NCI-H146 (cell line): ENCODE measurements at regions not wholly inside any gene's neighbourhood (a gene's known extent, or its start where the extent isn't known, plus 50 kb on each side); places are given as distances from the start of the nearest gene placed in this dataset.
"Not testable (repeated sequence)": the region's sequence is repeated elsewhere in the genome, so short reads cannot be mapped to it uniquely, and the experiment has no call there.

Experiments used
- DNase-seq: peaks from one replicate; lab custom pipeline; 2025; lab: John Stamatoyannopoulos, UW

DNA sequence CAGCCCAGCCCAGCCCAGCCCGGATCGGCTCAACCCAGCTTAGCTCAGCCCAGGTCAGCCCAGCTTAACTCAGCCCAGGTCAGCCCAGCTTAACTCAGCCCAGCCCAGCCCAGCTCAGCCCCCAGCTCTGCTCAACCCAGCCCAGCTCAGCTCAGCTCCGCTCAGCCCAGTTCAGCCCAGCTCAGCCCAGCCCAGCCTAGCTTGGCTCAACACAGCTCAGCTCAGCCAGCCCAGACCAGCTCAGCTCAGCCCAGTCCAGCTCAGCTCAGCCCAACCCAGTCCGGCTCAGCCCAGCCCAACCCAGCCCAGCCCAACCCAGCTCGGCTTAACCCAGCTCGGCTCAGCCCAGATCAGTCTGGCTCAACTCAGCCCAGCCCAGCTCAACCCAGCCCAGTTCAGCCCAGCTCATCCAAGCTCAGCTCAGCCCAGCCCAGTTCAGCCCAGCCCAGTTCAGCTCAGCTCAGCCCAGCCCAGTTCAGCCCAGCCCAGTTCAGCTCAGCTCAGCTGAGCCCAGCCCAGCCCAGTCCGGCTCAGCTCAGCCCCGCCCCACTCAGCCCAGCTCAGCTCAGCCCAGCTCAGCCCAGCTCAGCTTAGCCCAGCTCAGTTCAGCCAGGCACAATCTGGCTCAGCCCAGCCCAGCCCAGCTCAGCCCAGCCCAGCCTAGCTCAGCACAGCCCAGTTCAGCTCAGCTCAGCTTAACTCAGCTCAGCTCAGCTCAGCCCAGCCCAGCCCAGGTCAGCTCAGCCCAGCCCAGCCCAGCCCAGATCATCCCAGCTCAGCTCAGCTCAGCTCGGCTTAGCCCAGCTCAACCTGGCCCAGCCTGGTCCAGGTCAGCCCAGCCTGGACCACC is 331.7 kb downstream of the TMEM121 start:
- DNase-seq: no peak

DNA sequence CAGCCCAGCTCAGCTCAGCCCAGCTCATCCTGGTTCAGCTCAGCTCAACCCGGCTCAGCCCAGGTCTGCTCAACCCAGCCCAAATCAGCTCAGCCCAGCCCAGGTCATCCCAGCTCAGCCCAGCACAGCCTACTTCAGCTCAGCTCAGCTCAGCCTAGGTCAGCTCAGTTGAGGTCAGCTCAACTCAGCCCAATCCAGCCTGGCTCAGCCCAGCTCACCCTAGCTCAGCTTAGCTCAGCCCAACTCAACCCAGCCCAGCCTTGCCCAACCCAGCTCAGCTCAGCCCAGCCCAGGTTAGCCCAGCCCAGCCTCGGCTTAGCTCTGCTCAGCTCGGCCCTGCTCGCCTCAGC is 332.3 kb downstream of the TMEM121 start:
- no peak for DNase-seq

DNA sequence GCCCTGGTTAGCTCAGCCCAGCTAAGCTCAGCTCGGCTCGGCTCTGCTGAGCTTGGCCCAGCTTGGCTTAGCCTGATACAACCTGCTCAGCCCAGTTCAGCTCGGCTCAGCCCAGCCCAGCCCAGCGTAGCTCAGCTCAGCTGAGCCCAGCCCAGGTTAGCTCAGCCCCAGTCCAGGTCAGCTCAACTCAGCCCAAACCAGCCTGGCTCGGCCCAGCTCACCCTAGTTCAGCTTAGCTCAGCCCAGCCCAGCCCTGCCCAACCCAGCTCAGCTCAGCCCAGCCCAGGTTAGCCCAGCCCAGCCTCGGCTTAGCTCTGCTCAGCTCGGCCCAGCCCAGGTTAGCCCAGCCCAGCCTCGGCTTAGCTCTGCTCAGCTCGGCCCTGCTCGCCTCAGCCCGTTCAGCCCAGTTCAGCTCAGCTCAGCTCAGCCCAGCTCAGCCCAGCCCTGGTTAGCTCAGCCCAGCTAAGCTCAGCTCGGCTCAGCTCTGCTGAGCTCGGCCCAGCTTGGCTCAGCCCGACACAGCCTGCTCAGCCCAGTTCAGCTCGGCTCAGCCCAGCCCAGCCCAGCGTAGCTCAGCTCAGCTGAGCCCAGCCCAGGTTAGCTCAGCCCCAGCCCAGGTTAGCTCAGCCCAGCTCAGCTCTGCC is 332.8 kb downstream of the TMEM121 start:
- DNase-seq: not testable (repeated sequence)

DNA sequence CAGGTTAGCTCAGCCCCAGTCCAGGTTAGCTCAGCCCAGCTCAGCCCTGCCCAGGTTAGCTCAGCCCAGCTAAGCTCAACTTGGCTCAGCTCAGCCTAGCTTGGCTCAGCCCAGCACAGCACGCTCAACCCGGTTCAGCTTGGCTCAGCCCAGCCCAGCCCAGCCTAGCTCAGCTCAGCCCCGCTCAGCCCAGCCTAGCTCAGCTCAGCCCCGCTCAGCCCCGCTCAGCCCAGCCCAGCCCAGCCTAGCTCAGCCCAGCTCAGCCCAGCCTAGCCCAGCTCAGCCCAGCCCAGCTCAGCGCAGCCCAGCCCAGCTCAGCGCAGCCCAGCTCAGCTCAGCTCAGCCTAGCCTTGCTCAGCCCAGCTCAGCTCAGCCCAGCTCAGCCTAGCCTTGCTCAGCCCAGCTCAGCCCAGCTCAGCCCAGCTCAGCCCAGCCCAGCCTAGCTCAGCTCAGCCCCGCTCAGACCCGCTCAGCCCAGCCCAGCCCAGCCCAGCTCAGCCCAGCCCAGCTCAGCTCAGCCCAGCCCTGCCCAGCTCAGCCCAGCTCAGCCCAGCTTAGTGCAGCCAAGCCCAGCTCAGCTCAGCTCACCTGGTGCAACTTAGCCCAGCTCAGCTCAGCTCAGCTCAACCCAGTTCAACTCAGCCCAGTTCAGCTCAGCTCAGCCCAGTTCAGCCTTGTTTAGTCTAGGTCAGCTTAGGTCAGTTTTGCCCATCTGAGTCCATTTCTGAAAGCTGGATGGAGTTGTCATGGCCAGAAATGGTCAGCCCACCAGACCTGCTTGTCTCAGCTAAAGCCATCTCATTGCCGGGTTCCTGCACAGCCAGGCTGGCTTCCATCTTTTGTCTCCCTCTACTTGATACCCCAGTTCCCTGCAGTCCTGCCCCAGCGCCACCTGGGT is 333.6 kb downstream of the TMEM121 start:
- DNase-seq: no peak

DNA sequence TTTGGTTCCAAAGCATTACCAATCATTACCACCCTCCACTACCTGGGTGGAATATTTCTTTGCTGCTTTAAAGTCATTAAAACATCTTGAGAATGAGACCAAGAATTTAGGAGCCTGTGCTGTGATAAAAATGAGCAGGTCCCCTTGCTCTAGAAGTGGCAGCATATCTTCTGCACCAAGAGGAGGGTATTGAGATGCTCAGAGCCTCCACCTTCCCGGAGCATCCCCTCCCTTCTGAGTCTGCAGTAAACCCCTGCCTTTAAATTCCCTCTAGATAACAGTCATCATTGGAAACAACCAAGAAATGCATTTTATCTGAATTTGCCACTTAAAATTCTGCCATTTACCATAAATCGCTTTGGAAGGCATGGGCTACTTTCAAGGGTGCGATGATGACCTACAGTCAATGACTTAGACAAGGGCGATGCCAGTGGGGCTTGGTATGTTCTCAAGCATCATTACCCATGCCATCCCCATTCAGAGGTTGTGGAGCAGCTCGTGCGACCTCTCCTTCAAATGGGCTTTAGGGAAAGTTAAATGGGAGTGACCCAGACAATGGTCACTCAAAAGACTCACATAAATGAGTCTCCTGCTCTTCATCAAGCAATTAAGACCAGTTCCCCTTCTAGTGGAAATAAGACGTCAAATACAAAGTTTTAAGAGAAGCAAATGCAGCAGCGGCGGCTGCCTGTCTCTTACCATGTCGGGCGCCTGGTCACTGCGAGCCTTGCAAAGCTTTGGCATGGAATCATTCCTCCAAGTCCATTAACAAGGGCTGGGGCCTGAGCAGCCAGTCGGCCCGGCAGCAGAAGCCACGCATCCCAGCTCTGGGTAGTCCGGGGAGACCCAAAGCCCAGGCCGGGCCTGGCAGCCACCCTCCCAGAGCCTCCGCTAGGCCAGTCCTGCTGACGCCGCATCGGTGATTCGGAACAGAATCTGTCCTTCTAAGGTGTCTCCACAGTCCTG is 334.5 kb downstream of the TMEM121 start:
- no peak for DNase-seq

DNA sequence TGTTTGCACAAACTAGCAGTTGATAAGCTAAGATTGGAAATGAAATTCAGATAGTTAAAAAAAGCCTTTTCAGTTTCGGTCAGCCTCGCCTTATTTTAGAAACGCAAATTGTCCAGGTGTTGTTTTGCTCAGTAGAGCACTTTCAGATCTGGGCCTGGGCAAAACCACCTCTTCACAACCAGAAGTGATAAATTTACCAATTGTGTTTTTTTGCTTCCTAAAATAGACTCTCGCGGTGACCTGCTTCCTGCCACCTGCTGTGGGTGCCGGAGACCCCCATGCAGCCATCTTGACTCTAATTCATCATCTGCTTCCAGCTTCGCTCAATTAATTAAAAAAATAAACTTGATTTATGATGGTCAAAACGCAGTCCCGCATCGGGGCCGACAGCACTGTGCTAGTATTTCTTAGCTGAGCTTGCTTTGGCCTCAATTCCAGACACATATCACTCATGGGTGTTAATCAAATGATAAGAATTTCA is 335.6 kb downstream of the TMEM121 start:
- DNase-seq: no peak

DNA sequence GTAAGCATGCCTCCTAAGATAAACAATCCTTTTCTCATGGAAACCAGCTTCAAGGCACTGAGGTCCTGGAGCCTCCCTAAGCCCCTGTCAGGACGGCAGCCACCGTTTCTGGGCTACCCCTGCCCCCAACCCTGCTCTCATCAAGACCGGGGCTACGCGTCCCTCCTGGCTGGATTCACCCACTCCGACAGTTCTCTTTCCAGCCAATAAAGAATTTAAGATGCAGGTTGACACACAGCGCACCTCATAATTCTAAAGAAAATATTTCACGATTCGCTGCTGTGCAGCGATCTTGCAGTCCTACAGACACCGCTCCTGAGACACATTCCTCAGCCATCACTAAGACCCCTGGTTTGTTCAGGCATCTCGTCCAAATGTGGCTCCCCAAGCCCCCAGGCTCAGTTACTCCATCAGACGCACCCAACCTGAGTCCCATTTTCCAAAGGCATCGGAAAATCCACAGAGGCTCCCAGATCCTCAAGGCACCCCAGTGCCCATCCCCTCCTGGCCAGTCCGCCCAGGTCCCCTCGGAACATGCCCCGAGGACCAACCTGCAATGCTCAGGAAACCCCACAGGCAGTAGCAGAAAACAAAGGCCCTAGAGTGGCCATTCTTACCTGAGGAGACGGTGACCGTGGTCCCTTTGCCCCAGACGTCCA is 336.3 kb downstream of the TMEM121 start:
- no peak for DNase-seq

DNA sequence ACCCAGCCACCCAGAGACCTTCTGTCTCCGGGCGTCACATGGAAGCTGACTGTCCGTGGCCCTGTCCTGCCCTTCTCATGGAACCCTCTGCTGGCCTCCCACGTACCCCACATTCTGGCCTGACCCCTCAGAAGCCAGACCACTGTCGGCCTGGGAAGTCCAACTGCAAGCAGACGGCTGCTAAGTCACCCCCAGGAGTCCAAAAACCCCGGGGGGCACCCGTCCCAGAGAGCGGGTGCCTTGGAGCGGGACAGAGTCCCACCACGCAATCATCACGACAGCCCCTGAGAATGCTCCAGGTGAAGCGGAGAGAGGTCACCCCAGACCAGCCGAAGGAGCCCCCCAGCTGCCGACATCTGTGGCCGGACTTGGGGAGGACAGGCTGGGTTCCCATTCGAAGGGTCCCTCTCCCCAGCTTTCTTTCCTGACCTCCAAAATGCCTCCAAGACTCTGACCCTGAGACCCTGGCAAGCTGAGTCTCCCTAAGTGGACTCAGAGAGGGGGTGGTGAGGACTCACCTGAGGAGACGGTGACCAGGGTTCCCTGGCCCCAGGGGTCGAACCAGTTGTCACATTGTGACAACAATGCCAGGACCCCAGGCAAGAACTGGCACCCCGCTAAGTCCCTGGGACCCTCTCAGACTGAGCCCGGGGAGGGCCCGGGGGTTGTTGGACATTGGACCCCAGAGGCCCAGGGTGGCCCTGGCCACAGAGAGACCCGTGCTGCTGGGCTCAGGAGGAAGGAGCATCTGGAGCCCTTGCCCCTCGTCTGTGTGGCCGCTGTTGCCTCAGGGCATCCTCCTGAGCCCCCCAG is 337.1 kb downstream of the TMEM121 start:
- no peak for DNase-seq

DNA sequence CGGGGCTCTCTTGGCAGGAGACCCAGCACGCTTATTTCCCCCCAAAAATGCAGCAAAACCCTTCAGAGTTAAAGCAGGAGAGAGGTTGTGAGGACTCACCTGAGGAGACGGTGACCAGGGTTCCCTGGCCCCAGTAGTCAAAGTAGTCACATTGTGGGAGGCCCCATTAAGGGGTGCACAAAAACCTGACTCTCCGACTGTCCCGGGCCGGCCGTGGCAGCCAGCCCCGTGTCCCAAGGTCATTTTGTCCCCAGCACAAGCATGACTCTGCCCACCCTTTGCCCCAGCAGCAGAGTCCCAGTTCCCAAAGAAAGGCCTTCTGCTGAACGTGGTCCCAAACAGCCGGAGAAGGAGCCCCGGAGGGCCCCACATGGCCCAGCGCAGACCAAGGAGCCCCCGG is 337.7 kb downstream of the TMEM121 start:
- DNase-seq: no peak

DNA sequence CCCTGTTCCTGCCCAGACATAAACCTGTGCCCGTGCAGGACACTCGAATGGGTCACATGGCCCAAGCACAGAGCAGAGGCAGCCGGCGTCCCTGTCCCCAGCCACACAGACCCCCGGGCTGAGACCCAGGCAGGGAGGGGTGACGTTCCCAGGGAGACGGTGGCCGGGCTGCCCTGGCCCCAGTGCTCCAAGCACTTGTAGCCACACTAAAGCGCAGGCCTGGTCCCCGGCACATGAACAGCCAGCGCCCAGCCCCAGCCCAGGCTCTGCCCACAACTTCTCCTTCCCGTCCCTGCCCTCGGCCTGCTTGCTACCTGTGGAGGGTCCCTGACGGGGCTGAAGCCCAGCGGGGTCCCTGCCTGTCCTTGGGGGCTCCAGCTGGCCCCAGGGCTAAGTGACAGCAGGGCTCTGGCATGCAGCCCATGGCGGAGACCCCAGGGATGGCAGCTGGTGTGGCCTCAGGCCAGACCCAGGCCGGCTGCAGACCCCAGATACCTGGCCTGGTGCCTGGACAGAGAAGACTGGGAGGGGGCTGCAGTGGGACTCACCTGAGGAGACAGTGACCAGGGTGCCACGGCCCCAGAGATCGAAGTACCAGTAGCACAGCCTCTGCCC is 338.4 kb downstream of the TMEM121 start:
- DNase-seq: no peak

DNA sequence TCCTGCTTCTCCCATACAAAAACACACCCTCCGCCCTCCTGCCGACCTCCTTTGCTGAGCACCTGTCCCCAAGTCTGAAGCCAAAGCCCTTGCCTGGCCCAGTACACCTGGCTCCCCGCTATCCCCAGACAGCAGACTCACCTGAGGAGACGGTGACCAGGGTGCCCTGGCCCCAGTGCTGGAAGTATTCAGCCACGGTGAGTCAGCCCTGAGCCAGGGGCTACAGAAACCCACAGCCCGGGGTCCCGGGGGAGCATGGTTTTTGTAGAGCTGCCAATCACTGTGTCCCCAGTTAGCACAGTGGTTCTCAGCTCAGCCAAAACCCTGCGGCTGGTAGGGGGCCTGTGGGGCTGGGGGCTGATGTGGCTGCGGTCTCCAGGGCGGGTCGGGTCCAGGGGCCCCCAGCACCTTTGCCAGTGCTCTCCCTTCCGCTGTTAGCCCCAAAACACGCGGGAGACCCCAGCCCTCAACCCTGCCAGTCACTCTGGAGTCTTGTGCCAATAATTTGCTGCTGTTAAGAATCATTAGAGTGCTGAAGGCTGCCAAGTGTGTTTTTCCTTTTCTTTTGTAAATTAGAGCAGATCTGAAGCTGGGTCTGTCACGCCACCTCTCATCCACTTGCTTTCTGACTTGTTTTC is 339.0 kb downstream of the TMEM121 start:
- no peak for DNase-seq

DNA sequence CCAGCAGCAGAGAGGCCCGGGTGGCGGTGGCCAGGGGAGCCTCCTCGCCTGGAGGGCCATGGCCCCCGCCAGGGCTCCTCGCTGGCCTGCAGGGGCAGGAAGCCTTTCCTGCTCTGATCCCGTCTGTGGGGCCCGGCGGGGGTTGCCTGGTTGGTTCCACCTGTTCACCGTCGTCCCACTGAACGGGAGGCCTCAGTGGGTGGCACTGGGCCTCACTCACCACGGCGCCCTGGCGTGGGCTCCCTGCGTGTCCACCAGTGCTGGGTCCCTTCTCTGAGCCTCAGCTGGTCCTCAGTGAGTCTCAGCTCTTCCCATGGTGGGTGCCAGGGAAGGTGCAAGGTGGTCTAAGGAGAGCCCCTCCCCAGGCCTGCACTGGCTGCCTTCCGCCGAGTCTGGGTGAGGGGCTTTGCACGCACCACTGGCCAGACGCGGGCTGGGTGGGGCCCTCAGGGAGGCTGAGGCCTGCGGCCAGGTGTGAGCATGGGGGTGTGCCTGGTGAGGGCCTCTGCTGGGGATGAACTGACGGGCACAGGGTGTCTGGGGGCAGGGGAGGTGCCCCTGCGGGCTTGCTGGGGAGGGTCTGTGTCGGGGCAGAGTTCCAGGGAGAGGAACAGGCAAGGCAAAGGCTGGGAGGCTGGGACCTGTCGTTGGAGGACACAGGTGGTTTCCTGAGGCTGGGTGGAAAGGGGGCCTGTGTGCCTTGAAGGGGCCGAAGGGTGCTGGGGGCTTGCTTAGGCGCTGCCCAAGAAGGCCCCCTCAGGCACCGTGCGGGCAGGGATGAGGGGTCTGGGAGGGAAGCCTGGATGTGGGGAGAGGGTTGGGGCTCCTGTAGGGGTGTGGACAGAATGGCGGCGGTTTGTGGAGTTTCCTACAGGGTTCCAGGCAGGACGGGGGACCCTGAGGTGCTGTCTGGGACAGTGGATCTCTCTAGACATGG is 339.8 kb downstream of the TMEM121 start:
- no peak for DNase-seq

DNA sequence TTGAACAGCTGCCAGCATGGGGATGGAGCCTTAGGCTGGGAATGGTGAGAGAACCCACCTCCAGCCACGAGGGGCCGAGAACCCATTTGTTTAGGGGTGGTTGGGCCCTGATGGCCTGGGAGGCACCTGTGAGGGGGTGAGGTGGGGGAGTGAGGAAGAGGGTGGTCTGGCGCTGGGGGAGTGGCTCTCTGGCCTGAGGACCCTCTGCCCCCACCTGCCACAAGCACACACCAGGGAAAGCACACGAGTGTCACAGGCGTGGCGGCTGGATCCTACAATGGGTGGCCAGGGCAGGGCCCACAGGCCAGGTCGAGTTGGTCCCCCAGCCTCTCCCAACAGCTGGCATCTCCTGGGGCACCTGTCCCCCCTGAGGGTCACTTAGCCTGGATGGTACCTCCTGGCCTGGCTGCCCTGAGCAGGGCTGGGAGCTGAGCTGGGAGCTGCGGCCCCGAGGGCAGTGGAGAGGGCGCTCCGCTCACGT is 340.5 kb downstream of the TMEM121 start:
- DNase-seq: no peak

DNA sequence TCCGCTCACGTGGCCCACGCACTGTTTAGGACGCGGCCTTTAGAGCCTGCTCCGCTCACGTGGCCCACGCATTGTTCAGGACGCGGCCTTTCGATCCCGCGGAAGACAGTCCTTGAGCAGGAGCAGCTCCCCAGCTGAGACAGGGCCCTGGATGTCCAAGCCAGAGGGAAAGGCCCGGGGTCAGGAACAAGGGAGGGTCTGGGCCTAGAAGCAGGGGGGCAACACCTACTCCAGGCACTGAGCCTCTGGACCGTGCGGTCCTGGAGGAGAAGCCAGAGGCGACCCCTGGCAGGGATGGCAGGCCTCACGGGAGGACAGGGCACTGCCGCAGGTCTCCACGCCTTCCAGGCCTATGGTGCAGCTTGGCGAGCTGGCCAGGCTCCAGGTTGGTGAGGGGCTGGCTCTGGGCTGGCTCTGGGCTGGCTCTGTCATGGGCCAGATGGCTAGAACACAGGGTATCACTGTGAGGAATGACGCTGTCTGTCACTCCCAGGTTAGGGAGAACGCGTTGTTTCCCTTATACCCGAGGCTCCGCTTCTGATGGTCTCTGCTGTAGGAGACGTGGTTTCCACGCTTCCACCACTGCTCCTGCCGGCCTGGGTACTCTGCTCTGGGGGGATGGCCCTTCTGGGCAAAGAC is 341.7 kb downstream of the TMEM121 start:
- no peak for DNase-seq

DNA sequence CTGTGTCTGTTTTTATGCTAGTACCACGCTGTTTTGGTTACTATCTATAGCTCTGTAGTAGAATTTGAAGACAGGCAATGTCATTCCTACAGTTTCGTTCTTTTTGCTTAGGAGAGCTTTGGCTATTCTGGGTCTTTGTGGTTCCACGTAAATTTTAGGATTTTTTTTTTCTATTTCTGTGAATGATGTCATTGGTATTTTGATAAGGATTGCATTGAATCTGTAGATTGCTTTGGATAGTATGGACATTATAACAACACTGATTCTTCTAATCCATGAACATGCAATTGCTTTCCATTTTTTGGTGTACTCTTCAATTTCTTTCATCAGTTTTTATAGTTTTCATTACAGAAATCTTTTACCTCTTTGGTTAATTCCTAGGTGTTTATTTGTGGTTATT is 345.2 kb downstream of the TMEM121 start:
- no peak for DNase-seq

DNA sequence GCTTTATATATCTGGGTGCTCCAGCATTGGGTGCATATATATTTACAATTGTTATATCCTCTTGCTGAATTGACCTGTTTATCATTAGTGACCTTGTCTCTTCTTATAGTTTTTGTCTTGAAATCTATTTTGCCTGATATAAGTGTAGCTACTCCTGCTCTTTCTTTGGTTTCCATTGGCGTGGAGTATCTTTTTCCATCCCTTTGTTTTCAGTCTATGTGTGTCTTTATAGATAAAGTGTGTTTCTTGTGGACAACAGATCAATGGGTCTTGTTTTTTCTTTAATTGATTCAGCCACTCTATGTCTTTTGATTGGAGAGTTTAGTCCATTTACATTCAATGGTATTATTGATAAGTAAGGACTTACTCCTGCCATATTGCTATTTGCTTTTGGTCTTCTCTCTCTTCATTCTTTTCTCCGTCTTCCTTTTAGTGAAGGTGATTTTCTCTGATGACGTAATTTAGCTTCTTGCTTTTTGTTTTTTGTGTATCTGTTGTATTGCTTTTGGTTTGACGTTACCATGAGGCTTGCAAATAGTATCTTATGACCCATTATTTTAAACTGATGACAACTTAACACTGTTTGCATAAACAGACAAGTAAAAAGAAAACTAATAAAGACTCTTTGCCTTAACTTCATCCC is 347.6 kb downstream of the TMEM121 start:
- DNase-seq: no peak

DNA sequence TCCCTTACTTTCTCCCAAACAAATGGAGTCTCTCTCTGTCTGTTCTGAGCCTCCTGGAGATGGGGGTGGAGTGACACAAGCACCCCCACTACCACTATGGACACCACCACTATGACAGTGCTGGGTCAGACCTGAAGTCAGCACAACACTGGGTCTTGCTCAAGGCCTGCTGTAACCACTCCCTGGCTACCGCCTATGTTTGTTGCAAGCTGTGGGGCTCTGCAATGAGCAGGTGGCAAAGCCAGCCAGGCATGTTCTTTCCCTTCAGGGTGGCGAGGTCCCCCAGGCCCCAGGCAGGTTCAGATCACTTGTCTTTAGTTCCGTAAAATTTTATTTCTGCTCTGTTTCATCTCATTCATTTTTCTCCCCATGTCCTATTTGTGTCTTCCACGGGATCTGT is 349.8 kb downstream of the TMEM121 start:
- DNase-seq: no peak
